ENCODE measurements at regions not wholly inside any gene's neighbourhood (a gene's known extent, or its start where the extent isn't known, plus 50 kb on each side); places are given as distances from the start of the nearest gene placed in this dataset.

DNA sequence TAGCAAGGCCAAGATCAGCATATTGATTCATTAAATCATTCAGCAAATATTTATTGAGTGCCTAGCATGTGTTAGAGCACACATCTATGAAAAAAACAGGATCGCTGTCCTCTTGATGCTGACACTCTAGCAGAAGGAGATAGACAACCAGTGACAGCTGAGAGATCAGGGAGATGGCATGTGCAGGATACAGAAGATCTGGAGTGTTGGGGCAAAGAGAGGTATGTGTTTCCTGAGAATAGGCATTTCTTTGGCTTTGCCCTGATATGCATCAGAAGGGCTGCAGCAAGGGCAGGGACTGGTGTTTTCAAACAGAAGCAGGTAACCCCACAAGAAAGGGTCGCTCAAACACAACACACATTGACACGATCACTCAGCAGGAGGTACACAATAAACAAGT is 423.4 kb downstream of the FOXO1 start:
- TF ChIP-seq, protein P1, sequence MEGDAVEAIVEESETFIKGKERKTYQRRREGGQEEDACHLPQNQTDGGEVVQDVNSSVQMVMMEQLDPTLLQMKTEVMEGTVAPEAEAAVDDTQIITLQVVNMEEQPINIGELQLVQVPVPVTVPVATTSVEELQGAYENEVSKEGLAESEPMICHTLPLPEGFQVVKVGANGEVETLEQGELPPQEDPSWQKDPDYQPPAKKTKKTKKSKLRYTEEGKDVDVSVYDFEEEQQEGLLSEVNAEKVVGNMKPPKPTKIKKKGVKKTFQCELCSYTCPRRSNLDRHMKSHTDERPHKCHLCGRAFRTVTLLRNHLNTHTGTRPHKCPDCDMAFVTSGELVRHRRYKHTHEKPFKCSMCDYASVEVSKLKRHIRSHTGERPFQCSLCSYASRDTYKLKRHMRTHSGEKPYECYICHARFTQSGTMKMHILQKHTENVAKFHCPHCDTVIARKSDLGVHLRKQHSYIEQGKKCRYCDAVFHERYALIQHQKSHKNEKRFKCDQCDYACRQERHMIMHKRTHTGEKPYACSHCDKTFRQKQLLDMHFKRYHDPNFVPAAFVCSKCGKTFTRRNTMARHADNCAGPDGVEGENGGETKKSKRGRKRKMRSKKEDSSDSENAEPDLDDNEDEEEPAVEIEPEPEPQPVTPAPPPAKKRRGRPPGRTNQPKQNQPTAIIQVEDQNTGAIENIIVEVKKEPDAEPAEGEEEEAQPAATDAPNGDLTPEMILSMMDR (conservative IDR thresholded peaks at IDR 0.05 in 1 of 2, IDR thresholded peaks at IDR 0.05 in 1 of 2; ENCODE audit: low read depth in 1 of 2, low read length in 2 of 2) = no peak
- TF ChIP-seq EZH2 (IDR thresholded peaks at IDR 0.05; ENCODE audit: low read length, missing control alignments) = no peak

All from fibroblast of lung (primary cell).